ENCODE measurements at regions not wholly inside any gene's neighbourhood (a gene's known extent, or its start where the extent isn't known, plus 50 kb on each side); places are given as distances from the start of the nearest gene placed in this dataset.
"Not testable (repeated sequence)": the region's sequence is repeated elsewhere in the genome, so short reads cannot be mapped to it uniquely, and the experiment has no call there.

- H3K4me3 ChIP-seq (ENCODE audit: low read length); H3K36me3 ChIP-seq (ENCODE audit: control insufficient read depth, insufficient read depth, low read length); H3K9me3 ChIP-seq (ENCODE audit: control insufficient read depth, low read length); H3K36me3 Mint-ChIP-seq (ENCODE audit: low read depth); H3K27ac ChIP-seq (ENCODE audit: low read depth, low read length); H3K9ac ChIP-seq (ENCODE audit: extremely low read depth, low read length, poor library complexity, severe bottlenecking); H3K4me3 Mint-ChIP-seq; H3K9me3 Mint-ChIP-seq; H3K27me3 Mint-ChIP-seq (ENCODE audit: insufficient read depth); H3K27me3 ChIP-seq (ENCODE audit: control insufficient read depth, insufficient read depth, low read length, poor library complexity, severe bottlenecking); H3K4me1 ChIP-seq (ENCODE audit: control insufficient read depth, insufficient read depth, low read length); H3K27ac Mint-ChIP-seq: not testable (repeated sequence)
- WGBS, 2 experiments (ENCODE audit: insufficient coverage in 1 of 2, insufficient read length in 1 of 2) = 29 to 50% methylated on average over 2 to 10 of the region's 10 CpGs
- DNase-seq = peak; percentile 93
- H3K4me1 Mint-ChIP-seq = peaks cover 16% of the 10 kb centered on the region
- TF ChIP-seq, protein P1, sequence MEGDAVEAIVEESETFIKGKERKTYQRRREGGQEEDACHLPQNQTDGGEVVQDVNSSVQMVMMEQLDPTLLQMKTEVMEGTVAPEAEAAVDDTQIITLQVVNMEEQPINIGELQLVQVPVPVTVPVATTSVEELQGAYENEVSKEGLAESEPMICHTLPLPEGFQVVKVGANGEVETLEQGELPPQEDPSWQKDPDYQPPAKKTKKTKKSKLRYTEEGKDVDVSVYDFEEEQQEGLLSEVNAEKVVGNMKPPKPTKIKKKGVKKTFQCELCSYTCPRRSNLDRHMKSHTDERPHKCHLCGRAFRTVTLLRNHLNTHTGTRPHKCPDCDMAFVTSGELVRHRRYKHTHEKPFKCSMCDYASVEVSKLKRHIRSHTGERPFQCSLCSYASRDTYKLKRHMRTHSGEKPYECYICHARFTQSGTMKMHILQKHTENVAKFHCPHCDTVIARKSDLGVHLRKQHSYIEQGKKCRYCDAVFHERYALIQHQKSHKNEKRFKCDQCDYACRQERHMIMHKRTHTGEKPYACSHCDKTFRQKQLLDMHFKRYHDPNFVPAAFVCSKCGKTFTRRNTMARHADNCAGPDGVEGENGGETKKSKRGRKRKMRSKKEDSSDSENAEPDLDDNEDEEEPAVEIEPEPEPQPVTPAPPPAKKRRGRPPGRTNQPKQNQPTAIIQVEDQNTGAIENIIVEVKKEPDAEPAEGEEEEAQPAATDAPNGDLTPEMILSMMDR (conservative IDR thresholded peaks at IDR 0.05) = peak; percentile 91
Measured at GRCh38 chr17:15828727-15829314, 96.7 kb downstream of the TBC1D26 start.

- 80 to 90% methylated on average over 4 of the region's 4 CpGs for WGBS, 2 experiments (ENCODE audit: insufficient coverage in 1 of 2, insufficient read length in 1 of 2)
- H3K36me3 ChIP-seq (ENCODE audit: control insufficient read depth, insufficient read depth, low read length); H3K27ac Mint-ChIP-seq; H3K4me3 Mint-ChIP-seq; H3K27ac ChIP-seq (ENCODE audit: low read depth, low read length); H3K4me1 ChIP-seq (ENCODE audit: control insufficient read depth, insufficient read depth, low read length); H3K27me3 Mint-ChIP-seq (ENCODE audit: insufficient read depth); DNase-seq; H3K27me3 ChIP-seq (ENCODE audit: control insufficient read depth, insufficient read depth, low read length, poor library complexity, severe bottlenecking); H3K9me3 ChIP-seq (ENCODE audit: control insufficient read depth, low read length); H3K9me3 Mint-ChIP-seq; H3K36me3 Mint-ChIP-seq (ENCODE audit: low read depth); H3K4me3 ChIP-seq (ENCODE audit: low read length); H3K9ac ChIP-seq (ENCODE audit: extremely low read depth, low read length, poor library complexity, severe bottlenecking): not testable (repeated sequence)
- peaks cover 17% of the 10 kb centered on the region for H3K4me1 Mint-ChIP-seq
Measured at GRCh38 chr17:15830221-15830620, 98.1 kb downstream of the TBC1D26 start.

- WGBS, 2 experiments (ENCODE audit: insufficient coverage in 1 of 2, insufficient read length in 1 of 2) = 94 to 95% methylated on average over 5 to 6 of the region's 6 CpGs
- not testable (repeated sequence) for H3K9ac ChIP-seq (ENCODE audit: extremely low read depth, low read length, poor library complexity, severe bottlenecking); H3K27ac Mint-ChIP-seq; H3K9me3 ChIP-seq (ENCODE audit: control insufficient read depth, low read length); DNase-seq; H3K4me3 Mint-ChIP-seq; H3K4me1 ChIP-seq (ENCODE audit: control insufficient read depth, insufficient read depth, low read length); H3K36me3 ChIP-seq (ENCODE audit: control insufficient read depth, insufficient read depth, low read length); H3K27ac ChIP-seq (ENCODE audit: low read depth, low read length); H3K36me3 Mint-ChIP-seq (ENCODE audit: low read depth); H3K4me3 ChIP-seq (ENCODE audit: low read length); H3K9me3 Mint-ChIP-seq; H3K27me3 Mint-ChIP-seq (ENCODE audit: insufficient read depth); H3K27me3 ChIP-seq (ENCODE audit: control insufficient read depth, insufficient read depth, low read length, poor library complexity, severe bottlenecking)
- H3K4me1 Mint-ChIP-seq = peaks cover 20% of the 10 kb centered on the region
Measured at GRCh38 chr17:15831182-15831581, 99.1 kb downstream of the TBC1D26 start.

- H3K27ac Mint-ChIP-seq; H3K27ac ChIP-seq (ENCODE audit: low read depth, low read length); H3K9me3 Mint-ChIP-seq; H3K4me1 ChIP-seq (ENCODE audit: control insufficient read depth, insufficient read depth, low read length); H3K4me3 ChIP-seq (ENCODE audit: low read length); H3K36me3 Mint-ChIP-seq (ENCODE audit: low read depth); H3K27me3 Mint-ChIP-seq (ENCODE audit: insufficient read depth); H3K36me3 ChIP-seq (ENCODE audit: control insufficient read depth, insufficient read depth, low read length); H3K9me3 ChIP-seq (ENCODE audit: control insufficient read depth, low read length); H3K9ac ChIP-seq (ENCODE audit: extremely low read depth, low read length, poor library complexity, severe bottlenecking); DNase-seq; H3K4me3 Mint-ChIP-seq; H3K27me3 ChIP-seq (ENCODE audit: control insufficient read depth, insufficient read depth, low read length, poor library complexity, severe bottlenecking): not testable (repeated sequence)
- WGBS, 2 experiments (ENCODE audit: insufficient coverage in 1 of 2, insufficient read length in 1 of 2) = 92 to 94% methylated on average over 3 to 10 of the region's 11 CpGs
- peaks cover 28% of the 10 kb centered on the region for H3K4me1 Mint-ChIP-seq
Measured at GRCh38 chr17:15832921-15833480, 100.9 kb downstream of the TBC1D26 start.

DNA sequence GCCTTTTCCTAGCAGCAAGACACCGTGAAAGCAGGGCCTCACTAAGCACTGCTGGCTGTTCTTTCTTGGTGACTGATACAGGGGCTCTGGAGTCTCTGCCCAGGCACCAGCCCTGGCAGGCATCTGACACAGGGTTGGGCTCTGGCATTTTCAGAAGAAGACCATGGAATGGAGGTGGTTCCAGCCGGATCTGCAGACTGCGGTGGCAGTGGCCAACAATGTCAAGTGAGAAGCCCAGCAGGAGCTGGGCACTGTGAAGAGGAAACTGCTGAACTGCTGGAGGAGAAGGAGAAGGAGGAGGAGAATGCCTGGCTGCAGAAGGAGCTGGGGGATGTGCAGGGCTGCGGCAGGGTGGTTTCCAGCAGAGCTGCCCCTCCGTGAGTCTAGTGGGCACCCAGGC lies 101.8 kb downstream of the TBC1D26 start:
- not testable (repeated sequence) for H3K27me3 ChIP-seq (ENCODE audit: control insufficient read depth, insufficient read depth, low read length, poor library complexity, severe bottlenecking); DNase-seq; H3K36me3 ChIP-seq (ENCODE audit: control insufficient read depth, insufficient read depth, low read length); H3K4me3 ChIP-seq (ENCODE audit: low read length); H3K9me3 ChIP-seq (ENCODE audit: control insufficient read depth, low read length); H3K4me3 Mint-ChIP-seq; H3K27ac ChIP-seq (ENCODE audit: low read depth, low read length); H3K4me1 ChIP-seq (ENCODE audit: control insufficient read depth, insufficient read depth, low read length); H3K9me3 Mint-ChIP-seq; H3K36me3 Mint-ChIP-seq (ENCODE audit: low read depth); H3K9ac ChIP-seq (ENCODE audit: extremely low read depth, low read length, poor library complexity, severe bottlenecking); H3K27ac Mint-ChIP-seq; H3K27me3 Mint-ChIP-seq (ENCODE audit: insufficient read depth)
- peaks cover 30% of the 10 kb centered on the region for H3K4me1 Mint-ChIP-seq
- 77% methylated on average over 2 of the region's 5 CpGs; no CpG with 5 or more reads in 1 of the 2 experiments for WGBS, 2 experiments (ENCODE audit: insufficient coverage in 1 of 2, insufficient read length in 1 of 2)

GRCh38 chr17:15835481-15835880 lies 103.4 kb downstream of the TBC1D26 start:
- DNase-seq; H3K4me1 ChIP-seq (ENCODE audit: control insufficient read depth, insufficient read depth, low read length); H3K36me3 ChIP-seq (ENCODE audit: control insufficient read depth, insufficient read depth, low read length); H3K9me3 Mint-ChIP-seq; H3K9ac ChIP-seq (ENCODE audit: extremely low read depth, low read length, poor library complexity, severe bottlenecking); H3K4me3 ChIP-seq (ENCODE audit: low read length); H3K27me3 Mint-ChIP-seq (ENCODE audit: insufficient read depth); H3K36me3 Mint-ChIP-seq (ENCODE audit: low read depth); H3K27me3 ChIP-seq (ENCODE audit: control insufficient read depth, insufficient read depth, low read length, poor library complexity, severe bottlenecking); H3K9me3 ChIP-seq (ENCODE audit: control insufficient read depth, low read length); H3K27ac Mint-ChIP-seq; H3K4me3 Mint-ChIP-seq; H3K27ac ChIP-seq (ENCODE audit: low read depth, low read length): not testable (repeated sequence)
- 100% methylated on average over 1 of the region's 4 CpGs; no CpG with 5 or more reads in 1 of the 2 experiments for WGBS, 2 experiments (ENCODE audit: insufficient coverage in 1 of 2, insufficient read length in 1 of 2)
- H3K4me1 Mint-ChIP-seq = peaks cover 22% of the 10 kb centered on the region

Measured in endodermal cell (in vitro differentiated cells).